ENCODE measurements at regions not wholly inside any gene's neighbourhood (a gene's known extent, or its start where the extent isn't known, plus 50 kb on each side); places are given as distances from the start of the nearest gene placed in this dataset.

DNA sequence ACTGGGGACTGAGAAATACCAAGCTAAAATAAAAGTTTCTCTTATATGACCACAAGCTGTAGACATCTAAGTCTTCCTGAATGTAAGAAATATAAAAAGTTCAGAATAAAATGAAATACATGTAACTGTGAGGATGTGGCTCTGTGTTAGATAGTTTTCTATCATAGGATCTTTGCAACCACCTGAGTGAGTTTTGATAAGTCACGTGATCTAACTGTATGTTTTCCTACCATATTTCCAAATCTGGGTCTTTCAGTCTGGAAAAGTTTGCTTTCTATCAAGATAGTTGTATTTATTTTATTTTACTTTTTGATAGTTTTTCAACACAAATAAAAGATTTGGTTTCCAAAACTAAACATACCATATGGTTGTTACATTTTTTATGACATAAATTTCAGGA lies 1905.8 kb upstream of the ACO1 start:
- Mint-ChIP-seq H3K27me3 (no peaks in the 10 kb centered on the region), H3K4me1 (no peaks in the 10 kb centered on the region), H3K4me3 (no peak overlapping the region), H3K27ac (no peak overlapping the region), H3K36me3 (no peaks in the 10 kb centered on the region), H3K9me3 (ENCODE audit: low read depth) (peaks cover 2% of the 10 kb centered on the region)
- no peak for ATAC-seq
- CTCF ChIA-PET, result no interaction called here
- no peak for DNase-seq

DNA sequence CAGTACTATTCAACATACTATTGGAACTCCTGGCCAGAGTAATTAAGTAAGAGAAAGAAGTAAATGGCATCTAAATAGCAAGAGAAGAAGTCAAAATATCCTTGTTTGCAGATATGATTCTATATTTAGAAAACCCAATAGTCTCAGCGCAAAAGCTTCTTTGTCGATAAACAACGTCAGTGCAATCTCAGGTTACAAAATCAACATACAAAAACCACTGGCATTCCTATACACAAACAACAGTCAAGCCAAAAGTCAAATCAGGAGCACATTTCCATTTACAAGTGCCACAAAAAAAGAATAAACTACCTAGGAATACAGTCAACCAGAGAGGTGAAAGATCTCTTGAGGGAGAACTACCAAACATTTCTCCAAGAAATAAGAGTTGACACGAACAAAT lies 1901.9 kb upstream of the ACO1 start:
- DNase-seq (no peak), ATAC-seq (no peak)
- no peaks in the 10 kb centered on the region for H3K36me3 Mint-ChIP-seq
- no peaks in the 10 kb centered on the region for H3K4me1 Mint-ChIP-seq
- CTCF ChIA-PET, result no interaction called here
- H3K27ac Mint-ChIP-seq, result no peak overlapping the region
- H3K4me3 Mint-ChIP-seq, result no peak overlapping the region
- no peaks in the 10 kb centered on the region for H3K27me3 Mint-ChIP-seq
- peaks cover 2% of the 10 kb centered on the region for H3K9me3 Mint-ChIP-seq (ENCODE audit: low read depth)

DNA sequence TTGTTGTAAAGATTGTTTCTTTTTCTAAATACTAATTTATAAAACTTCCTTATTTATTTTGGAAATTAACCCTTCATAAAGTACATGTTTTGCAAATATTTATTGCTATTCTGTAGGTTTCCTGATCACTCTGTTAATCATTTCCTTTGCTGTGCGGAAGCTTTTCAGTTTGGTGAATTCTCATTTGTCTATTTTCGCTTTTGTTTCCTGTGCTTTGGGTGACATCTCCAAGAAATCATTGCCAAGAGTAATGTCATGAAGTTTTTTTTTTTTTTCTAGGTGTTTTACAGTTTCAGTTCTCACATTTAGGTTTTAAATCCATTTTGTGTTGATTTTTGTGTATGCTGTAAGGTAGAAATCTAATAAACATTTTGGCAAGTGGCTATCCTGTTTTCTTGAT lies 1899.8 kb upstream of the ACO1 start:
- H3K27ac Mint-ChIP-seq, result no peak overlapping the region
- no peaks in the 10 kb centered on the region for H3K27me3 Mint-ChIP-seq
- no peaks in the 10 kb centered on the region for H3K4me1 Mint-ChIP-seq
- DNase-seq, result no peak
- no peak for ATAC-seq
- no peak overlapping the region for H3K4me3 Mint-ChIP-seq
- CTCF ChIA-PET, result no interaction called here
- H3K9me3 Mint-ChIP-seq (ENCODE audit: low read depth), result peaks cover 2% of the 10 kb centered on the region
- no peaks in the 10 kb centered on the region for H3K36me3 Mint-ChIP-seq

DNA sequence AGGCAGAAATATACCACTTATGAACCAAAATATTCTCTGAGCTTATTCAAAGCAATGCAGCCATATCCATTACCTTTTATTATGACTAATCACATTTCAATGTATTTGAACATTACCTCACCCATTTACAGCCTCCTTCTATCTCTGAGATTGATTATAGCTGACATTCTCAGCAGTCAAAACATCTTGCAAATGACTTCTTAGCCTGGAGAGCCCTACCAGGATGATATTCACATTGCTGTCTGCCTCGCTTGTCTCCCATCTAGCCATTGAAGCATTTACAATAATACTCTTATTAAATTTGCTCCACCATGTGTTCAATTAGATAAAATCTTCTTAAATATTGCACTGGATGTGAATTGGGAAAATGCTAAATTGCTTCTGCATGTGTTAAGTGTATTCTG lies 1879.9 kb upstream of the ACO1 start:
- no peak for DNase-seq
- no peak overlapping the region for H3K27ac Mint-ChIP-seq
- CTCF ChIA-PET, result no interaction called here
- H3K4me1 Mint-ChIP-seq, result no peaks in the 10 kb centered on the region
- H3K9me3 Mint-ChIP-seq (ENCODE audit: low read depth), result no peaks in the 10 kb centered on the region
- ATAC-seq, result no peak
- no peaks in the 10 kb centered on the region for H3K27me3 Mint-ChIP-seq
- no peaks in the 10 kb centered on the region for H3K36me3 Mint-ChIP-seq
- H3K4me3 Mint-ChIP-seq, result no peak overlapping the region

DNA sequence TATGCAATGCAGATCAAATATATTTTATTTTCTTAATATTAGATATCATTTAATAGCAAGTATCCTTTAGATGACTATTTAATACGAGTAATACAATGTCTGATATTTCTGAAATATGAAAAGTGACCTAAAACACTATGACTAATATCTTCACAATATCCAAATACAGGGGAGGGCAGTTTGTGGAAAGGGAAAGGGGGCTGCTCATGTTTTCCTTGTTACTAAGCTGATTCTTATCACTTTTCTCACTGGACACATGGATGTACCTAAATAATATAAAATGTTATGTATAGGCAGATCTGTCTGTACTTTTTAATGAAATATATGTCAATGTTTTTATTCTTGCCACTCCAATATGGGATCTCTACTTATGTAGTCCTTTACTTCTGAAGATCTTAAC lies 1879.1 kb upstream of the ACO1 start:
- Mint-ChIP-seq H3K36me3 (no peaks in the 10 kb centered on the region), H3K4me3 (no peak overlapping the region), H3K4me1 (no peaks in the 10 kb centered on the region), H3K27me3 (no peaks in the 10 kb centered on the region), H3K27ac (no peak overlapping the region), H3K9me3 (ENCODE audit: low read depth) (no peaks in the 10 kb centered on the region)
- no peak for DNase-seq
- CTCF ChIA-PET, result no interaction called here
- no peak for ATAC-seq

DNA sequence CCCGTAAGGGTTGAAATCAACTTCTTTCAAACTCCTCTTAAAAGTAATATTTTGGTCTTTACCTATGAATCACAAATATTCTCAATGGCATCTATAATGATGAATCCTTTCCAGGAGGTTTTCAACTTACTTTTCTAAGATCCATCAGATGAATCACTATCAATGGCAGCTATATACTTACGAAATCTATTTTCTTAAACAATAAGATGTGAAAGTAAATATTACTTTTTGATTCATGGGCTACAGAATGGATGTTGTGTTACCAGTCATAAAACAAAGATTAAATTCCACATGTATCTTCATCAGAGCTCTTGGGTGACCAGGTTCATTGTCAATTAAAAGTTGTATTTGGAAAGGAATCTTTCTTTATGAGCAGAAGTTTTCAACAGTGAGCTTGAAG lies 1877.7 kb upstream of the ACO1 start:
- H3K4me1 Mint-ChIP-seq, result no peaks in the 10 kb centered on the region
- no peak overlapping the region for H3K27ac Mint-ChIP-seq
- ATAC-seq, result no peak
- H3K27me3 Mint-ChIP-seq, result no peaks in the 10 kb centered on the region
- H3K36me3 Mint-ChIP-seq, result no peaks in the 10 kb centered on the region
- H3K4me3 Mint-ChIP-seq, result no peak overlapping the region
- CTCF ChIA-PET, result no interaction called here
- H3K9me3 Mint-ChIP-seq (ENCODE audit: low read depth), result no peaks in the 10 kb centered on the region
- DNase-seq, result no peak

DNA sequence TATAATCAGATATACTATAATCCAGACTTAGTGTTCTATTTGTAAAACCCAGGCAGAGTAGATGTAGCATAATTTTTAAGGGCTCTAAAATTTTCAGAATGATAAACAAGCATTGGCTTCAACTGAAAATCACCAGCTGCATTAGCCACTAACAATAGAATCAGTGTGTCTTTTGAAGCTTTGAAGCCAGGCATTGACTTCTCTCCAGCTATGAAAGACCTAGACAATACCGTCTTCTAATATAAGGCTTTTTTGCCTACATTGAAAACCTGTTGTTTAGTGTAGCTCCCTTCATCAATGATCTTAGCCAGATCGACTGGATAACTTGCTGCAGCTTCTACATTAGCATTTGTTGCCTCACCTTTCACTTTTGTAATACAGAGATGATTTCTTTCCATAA lies 1877.3 kb upstream of the ACO1 start:
- CTCF ChIA-PET, result no interaction called here
- DNase-seq, result no peak
- no peaks in the 10 kb centered on the region for H3K9me3 Mint-ChIP-seq (ENCODE audit: low read depth)

DNA sequence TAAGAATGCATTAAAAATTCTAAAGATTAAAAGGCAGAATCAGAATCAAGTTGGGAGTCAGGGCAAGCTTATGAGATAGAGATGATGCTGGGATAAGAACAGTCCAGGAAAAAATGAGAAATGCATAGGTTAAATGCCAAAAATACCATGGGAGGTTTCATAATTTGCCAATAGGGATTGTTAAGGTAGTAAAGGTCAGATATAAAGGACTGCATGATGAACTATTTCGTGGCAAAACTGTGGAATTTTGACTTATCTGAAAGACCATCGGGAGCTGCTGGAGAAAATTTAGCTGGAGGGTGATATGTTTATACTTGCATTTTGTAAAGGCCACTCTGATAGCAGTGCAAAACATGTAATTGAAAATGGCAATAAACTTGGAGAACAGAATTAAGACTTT lies 1872.8 kb upstream of the ACO1 start:
- Mint-ChIP-seq H3K27ac (no peak overlapping the region), H3K4me1 (no peaks in the 10 kb centered on the region), H3K36me3 (no peaks in the 10 kb centered on the region), H3K4me3 (no peak overlapping the region), H3K27me3 (no peaks in the 10 kb centered on the region), H3K9me3 (ENCODE audit: low read depth) (no peaks in the 10 kb centered on the region)
- ATAC-seq (no peak), DNase-seq (no peak)
- CTCF ChIA-PET, result no interaction called here

More for the DNA sequence above, 1877.3 kb upstream of the ACO1 start:
- Mint-ChIP-seq H3K27me3 (no peaks in the 10 kb centered on the region), H3K4me1 (no peaks in the 10 kb centered on the region), H3K36me3 (no peaks in the 10 kb centered on the region), H3K27ac (no peak overlapping the region), H3K4me3 (no peak overlapping the region)
- no peak for ATAC-seq

DNA sequence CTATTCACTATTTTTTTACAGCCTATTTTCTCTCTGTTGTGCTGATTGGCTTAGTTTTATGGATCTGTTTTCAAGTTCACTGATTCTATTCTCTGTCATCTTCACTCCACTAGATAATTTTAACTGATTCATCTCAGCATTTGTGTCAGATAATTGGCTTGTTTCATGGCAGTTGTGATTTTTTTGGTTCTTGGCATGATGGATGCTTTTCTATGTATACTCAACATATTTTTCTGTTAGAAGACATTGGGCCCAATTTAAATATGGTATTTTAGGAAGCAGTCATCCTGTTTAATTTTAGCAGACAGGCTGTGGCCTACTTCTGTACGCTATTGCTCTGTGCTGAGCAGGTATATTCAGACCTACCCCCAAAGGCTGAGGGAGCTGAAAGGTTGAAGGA lies 1865.3 kb upstream of the ACO1 start:
- no peak overlapping the region for H3K27ac Mint-ChIP-seq
- H3K27me3 Mint-ChIP-seq, result no peaks in the 10 kb centered on the region
- CTCF ChIA-PET, result no interaction called here
- no peak for DNase-seq
- ATAC-seq, result no peak
- H3K9me3 Mint-ChIP-seq (ENCODE audit: low read depth), result no peaks in the 10 kb centered on the region
- no peak overlapping the region for H3K4me3 Mint-ChIP-seq
- H3K4me1 Mint-ChIP-seq, result no peaks in the 10 kb centered on the region
- no peaks in the 10 kb centered on the region for H3K36me3 Mint-ChIP-seq

DNA sequence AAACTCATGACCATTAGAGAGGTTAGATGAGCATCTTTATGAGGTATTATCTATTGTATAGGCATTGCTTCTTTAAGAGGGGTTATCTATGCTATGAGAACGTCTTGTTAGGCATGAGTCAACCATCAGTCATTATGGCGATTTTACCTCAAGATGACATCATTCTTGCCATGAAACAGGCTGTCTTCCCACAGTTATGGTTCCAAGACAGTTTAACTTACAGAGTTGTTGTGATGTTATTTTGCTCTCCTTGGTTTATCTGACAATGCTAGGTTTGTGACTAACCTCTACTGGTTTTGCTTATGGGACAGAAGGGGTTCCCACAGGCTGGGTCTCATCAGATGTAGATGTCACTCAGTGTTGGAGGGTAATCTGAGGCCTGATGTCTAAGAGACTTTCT lies 1864.7 kb upstream of the ACO1 start:
- H3K27me3 Mint-ChIP-seq, result no peaks in the 10 kb centered on the region
- H3K4me3 Mint-ChIP-seq, result no peak overlapping the region
- no peak for ATAC-seq
- no peak overlapping the region for H3K27ac Mint-ChIP-seq
- H3K4me1 Mint-ChIP-seq, result no peaks in the 10 kb centered on the region
- no peaks in the 10 kb centered on the region for H3K36me3 Mint-ChIP-seq
- CTCF ChIA-PET, result no interaction called here
- no peaks in the 10 kb centered on the region for H3K9me3 Mint-ChIP-seq (ENCODE audit: low read depth)
- DNase-seq, result no peak

DNA sequence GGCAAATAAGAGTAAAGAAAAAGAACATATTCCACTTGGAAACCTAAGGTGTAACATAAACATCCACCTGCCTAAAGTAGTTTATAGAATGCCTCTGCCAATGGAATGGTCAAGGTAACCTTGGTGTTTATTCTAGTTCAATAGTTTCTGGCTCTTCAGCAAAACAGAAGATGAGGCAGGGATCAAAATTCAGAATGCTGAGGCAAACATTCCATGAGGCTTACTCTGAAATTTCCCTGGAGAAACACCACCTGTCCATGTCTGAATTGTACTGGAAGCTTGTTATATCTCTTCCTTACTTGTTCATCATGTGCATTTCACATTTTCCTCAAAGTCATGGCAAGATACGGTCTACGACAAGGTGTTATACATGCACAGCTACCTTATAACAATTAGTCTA lies 1862.4 kb upstream of the ACO1 start:
- no peaks in the 10 kb centered on the region for H3K36me3 Mint-ChIP-seq

DNA sequence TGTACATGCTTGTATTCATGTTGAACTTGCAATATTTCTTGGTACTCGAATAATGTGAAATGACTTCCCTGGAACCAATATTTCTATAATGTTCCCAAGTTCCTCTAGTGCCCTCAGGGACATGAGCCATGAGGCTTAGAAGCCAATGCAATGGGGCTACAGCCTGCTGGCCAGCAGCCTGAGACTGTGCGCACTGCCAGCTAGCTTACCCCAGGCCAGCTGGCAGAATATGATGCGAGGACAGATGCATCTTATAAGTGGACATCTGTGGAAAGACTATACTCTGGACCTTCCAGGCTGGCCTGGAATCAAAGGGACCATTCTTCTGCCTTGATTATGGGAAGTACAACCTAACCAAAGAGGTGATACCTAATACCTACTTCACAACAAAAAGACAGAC lies 1862.0 kb upstream of the ACO1 start:
- Mint-ChIP-seq H3K27me3 (no peaks in the 10 kb centered on the region), H3K27ac (no peak overlapping the region), H3K4me1 (no peaks in the 10 kb centered on the region), H3K36me3 (no peaks in the 10 kb centered on the region), H3K9me3 (ENCODE audit: low read depth) (no peaks in the 10 kb centered on the region), H3K4me3 (no peak overlapping the region)
- ATAC-seq, result no peak
- DNase-seq, result no peak
- CTCF ChIA-PET, result no interaction called here

More for the DNA sequence above, 1862.4 kb upstream of the ACO1 start:
- Mint-ChIP-seq H3K9me3 (ENCODE audit: low read depth) (no peaks in the 10 kb centered on the region), H3K4me1 (no peaks in the 10 kb centered on the region), H3K27me3 (no peaks in the 10 kb centered on the region), H3K4me3 (no peak overlapping the region), H3K27ac (no peak overlapping the region)
- ATAC-seq, result no peak
- CTCF ChIA-PET, result no interaction called here
- no peak for DNase-seq

DNA sequence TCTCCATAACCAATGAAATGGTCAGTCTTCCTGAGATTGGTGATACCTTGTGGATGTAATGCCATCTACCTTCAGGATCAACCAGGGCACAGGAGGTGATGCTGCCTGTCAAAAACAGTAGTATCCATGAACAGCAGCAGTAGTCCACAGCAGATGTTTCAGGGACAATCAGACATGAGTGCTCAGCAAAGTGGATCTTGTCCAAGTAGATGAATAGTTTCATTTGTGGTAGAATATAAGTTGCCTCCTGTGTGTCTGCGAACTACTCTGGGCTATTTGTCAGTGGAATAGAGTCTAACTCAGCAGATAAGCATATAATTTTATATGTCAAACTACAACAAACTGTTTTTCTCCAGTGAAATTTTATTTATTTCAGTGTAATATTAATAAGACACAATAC lies 1860.1 kb upstream of the ACO1 start:
- Mint-ChIP-seq H3K36me3 (no peaks in the 10 kb centered on the region), H3K9me3 (ENCODE audit: low read depth) (no peaks in the 10 kb centered on the region), H3K27me3 (no peaks in the 10 kb centered on the region), H3K4me3 (no peak overlapping the region), H3K4me1 (no peaks in the 10 kb centered on the region), H3K27ac (no peak overlapping the region)
- no peak for ATAC-seq
- CTCF ChIA-PET, result no interaction called here
- DNase-seq, result no peak

DNA sequence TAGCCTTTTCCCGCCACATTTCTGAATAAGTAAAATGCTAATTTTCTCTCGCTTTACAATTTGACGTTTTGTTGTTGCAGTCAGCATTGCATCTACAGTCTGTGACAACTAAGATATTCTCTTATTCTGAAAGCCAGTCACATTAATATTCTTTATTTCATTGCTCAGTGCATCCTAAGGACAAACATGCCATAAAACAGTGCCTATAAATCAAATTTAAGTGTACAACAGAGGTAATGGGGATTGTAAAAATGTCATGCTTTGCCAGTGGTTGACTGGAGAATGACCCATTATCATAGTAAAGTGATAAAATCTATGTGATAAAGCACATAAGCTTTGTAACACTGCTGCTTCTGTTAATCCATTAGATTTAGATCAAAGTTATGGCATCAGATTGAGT lies 1850.0 kb upstream of the ACO1 start:
- ATAC-seq, result no peak
- Mint-ChIP-seq H3K27ac (no peak overlapping the region), H3K36me3 (no peaks in the 10 kb centered on the region), H3K4me1 (no peaks in the 10 kb centered on the region), H3K27me3 (no peaks in the 10 kb centered on the region), H3K9me3 (ENCODE audit: low read depth) (peaks cover 5% of the 10 kb centered on the region), H3K4me3 (no peak overlapping the region)
- no peak for DNase-seq
- CTCF ChIA-PET, result no interaction called here

DNA sequence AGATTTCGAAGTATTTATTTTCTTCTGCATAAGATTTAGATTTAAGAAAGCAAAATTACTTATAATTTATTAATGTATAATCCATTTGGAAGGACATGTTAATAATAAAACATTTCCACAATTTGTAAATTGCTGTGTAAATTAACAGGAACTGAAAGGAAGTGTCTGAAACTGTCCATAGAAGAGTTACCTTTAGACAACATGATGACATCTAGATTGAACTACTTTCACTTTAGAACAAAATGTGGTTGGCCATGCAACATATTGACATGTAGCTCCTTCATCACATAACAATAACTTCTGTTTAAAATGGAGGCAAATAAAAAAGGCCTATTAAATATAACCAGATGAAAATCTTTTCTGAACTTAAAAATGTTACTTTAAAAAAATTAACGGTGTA lies 1849.5 kb upstream of the ACO1 start:
- no peak for ATAC-seq
- Mint-ChIP-seq H3K27me3 (no peaks in the 10 kb centered on the region), H3K4me3 (no peak overlapping the region), H3K4me1 (no peaks in the 10 kb centered on the region), H3K27ac (no peak overlapping the region), H3K36me3 (no peaks in the 10 kb centered on the region), H3K9me3 (ENCODE audit: low read depth) (peaks cover 5% of the 10 kb centered on the region)
- no peak for DNase-seq
- CTCF ChIA-PET, result no interaction called here

Data from activated CD8-positive, alpha-beta memory T cell treated with anti-CD3 and anti-CD28 coated beads, Interleukin-2, amount 10 ng/mL, durations not matched to agents 7 days and 5 days (primary cell).